Muscle of leg (tissue), 3 donors: ENCODE measurements at regions not wholly inside any gene's neighbourhood (a gene's known extent, or its start where the extent isn't known, plus 50 kb on each side); places are given as distances from the start of the nearest gene placed in this dataset.

Experiments used
- DNase-seq: peaks from one replicate; pipeline ENCODE4 v3.0.0; 2013
- H3K27ac ChIP-seq: one replicate; pipeline ENCODE4 v1.5.1; 2013; ENCODE audit warnings: mild to moderate bottlenecking, low read length, control low read depth
- H3K27me3 ChIP-seq: one replicate; pipeline ENCODE4 v1.6.1; 2013; ENCODE audit warnings: low read length; ENCODE audit not compliant: control insufficient read depth, insufficient read depth
- H3K36me3 ChIP-seq: one replicate; pipeline ENCODE4 v1.6.1; 2013; ENCODE audit warnings: low read length; ENCODE audit not compliant: control insufficient read depth, insufficient read depth
- H3K4me1 ChIP-seq: one replicate; pipeline ENCODE4 v1.6.1; 2013; ENCODE audit warnings: low read length; ENCODE audit not compliant: control insufficient read depth, insufficient read depth
- H3K4me3 ChIP-seq: one replicate; pipeline ENCODE4 v1.5.1; 2013; ENCODE audit warnings: low read length, control low read depth
- H3K9me3 ChIP-seq: replicated peaks from 2 replicates; pipeline ENCODE4 v1.6.1; 2013; ENCODE audit warnings: low read depth, low read length; ENCODE audit not compliant: control insufficient read depth
- WGBS: methylation state at CpG from one replicate; pipeline ENCODE4 v1.1.5; 2013; ENCODE audit warnings: missing lambda C conversion rate; ENCODE audit not compliant: insufficient coverage; 5-methylcytosine and 5-hydroxymethylcytosine counted together

- peak; percentile 84 for DNase-seq
- no CpG with 5 or more reads among the region's 8 CpGs for WGBS
- Histone ChIP-seq H3K4me1 (no peaks in the 10 kb centered on the region), H3K36me3 (no peaks in the 10 kb centered on the region), H3K4me3 (no peak overlapping the region), H3K27ac (no peak overlapping the region), H3K27me3 (no peaks in the 10 kb centered on the region), H3K9me3 (no peaks in the 10 kb centered on the region)
These were observed 197.6 kb upstream of the SASH1 start for GRCh38 chr6:148144917-148145521.

DNA sequence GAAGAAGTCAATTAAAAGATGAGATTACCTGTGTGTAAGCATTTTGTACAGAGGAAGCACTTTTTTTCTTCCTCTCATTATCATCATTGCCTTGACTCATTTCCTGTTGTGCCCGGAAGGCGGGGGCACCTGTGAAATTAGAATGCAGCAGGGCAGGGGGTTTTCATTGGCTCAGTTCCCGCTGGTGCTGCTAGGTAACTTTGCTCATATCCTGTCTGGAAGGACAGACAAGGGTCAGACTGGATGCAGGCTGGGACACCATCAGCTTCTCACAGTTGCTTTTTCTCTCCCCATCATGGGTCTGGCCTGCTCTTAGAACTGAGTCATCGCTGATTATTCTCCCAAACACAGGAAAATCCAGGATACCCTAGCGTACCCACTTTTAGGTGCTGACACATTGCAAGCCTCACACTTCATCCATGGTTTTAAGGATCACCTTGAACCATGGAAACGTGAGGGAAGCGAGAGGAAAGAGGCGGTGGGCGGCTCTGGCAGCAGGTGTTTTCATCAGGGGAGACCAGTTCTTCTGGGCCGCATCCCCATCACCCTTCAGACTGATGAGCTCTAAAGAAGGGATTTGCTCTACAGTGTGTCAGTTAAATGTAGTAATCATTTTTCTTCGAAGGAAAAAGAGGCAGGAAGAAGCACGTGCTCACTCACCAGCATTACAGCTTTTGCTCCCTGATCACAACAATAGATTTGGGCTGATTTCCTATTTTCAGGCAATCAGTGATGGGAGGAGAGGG lies 195.7 kb upstream of the SASH1 start:
- no peak overlapping the region for H3K4me3 ChIP-seq
- 47% methylated on average over 3 of the region's 12 CpGs for WGBS
- H3K36me3 ChIP-seq = no peaks in the 10 kb centered on the region
- H3K27me3 ChIP-seq = no peaks in the 10 kb centered on the region
- H3K9me3 ChIP-seq = no peaks in the 10 kb centered on the region
- DNase-seq = no peak
- no peak overlapping the region for H3K27ac ChIP-seq
- H3K4me1 ChIP-seq = no peaks in the 10 kb centered on the region

DNA sequence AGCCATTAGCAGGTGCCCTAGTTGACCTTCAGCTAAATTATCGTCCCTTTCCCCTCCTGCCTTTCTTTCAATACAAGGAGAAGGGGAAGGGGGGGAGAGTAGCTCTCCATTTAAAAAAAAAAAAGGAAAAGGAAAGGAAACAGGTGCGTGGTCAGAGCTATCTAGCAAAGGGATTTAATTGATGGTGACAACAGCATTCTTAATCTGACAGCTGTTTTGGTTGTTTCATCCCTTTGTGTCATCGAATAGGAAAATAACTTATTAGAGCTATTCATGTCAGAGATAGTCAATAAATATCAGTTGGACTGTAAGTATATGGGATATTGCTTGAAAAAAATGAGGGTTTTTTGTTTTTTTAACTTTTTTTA lies 195.2 kb upstream of the SASH1 start:
- WGBS = 60% methylated on average over 1 of the region's 3 CpGs
- H3K27ac ChIP-seq = no peak overlapping the region
- DNase-seq = no peak
- no peaks in the 10 kb centered on the region for H3K27me3 ChIP-seq
- no peak overlapping the region for H3K4me3 ChIP-seq
- no peaks in the 10 kb centered on the region for H3K4me1 ChIP-seq
- H3K9me3 ChIP-seq = no peaks in the 10 kb centered on the region
- H3K36me3 ChIP-seq = no peaks in the 10 kb centered on the region

- no peaks in the 10 kb centered on the region for H3K9me3 ChIP-seq
- H3K27ac ChIP-seq = no peak overlapping the region
- H3K36me3 ChIP-seq = no peaks in the 10 kb centered on the region
- no peak overlapping the region for H3K4me3 ChIP-seq
- no peaks in the 10 kb centered on the region for H3K27me3 ChIP-seq
- no peaks in the 10 kb centered on the region for H3K4me1 ChIP-seq
- 92% methylated on average over 6 of the region's 6 CpGs for WGBS
- DNase-seq = no peak
These were observed 190.6 kb upstream of the SASH1 start for GRCh38 chr6:148151896-148152643.

- H3K27me3 ChIP-seq = no peaks in the 10 kb centered on the region
- H3K4me1 ChIP-seq = no peaks in the 10 kb centered on the region
- no peak for DNase-seq
- no peak overlapping the region for H3K4me3 ChIP-seq
- no peaks in the 10 kb centered on the region for H3K36me3 ChIP-seq
- H3K27ac ChIP-seq = no peak overlapping the region
- H3K9me3 ChIP-seq = no peaks in the 10 kb centered on the region
These were observed 188.0 kb upstream of the SASH1 start for GRCh38 chr6:148154668-148155067.

DNA sequence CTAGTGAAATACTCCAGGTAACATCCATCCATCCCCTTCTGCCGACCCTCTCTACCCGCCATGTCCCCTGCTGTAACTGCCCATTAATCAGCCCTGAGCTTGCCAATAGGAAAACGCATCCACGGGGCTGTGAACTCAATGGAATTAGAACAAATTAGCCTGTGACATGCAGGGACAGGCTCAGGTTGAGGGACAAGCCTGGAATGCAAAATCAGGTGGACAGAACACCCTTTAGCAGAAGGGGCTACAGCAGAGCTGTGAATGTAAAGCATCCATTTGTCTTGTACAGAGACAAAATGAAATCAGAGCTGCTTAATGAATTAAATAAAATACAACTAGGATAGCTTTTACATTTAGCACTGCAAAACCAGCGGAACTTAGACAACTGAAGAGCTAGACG lies 187.3 kb upstream of the SASH1 start:
- no peak overlapping the region for H3K27ac ChIP-seq
- WGBS = 61% methylated on average over 4 of the region's 6 CpGs
- no peaks in the 10 kb centered on the region for H3K4me1 ChIP-seq
- H3K9me3 ChIP-seq = no peaks in the 10 kb centered on the region
- no peaks in the 10 kb centered on the region for H3K36me3 ChIP-seq
- no peak overlapping the region for H3K4me3 ChIP-seq
- no peak for DNase-seq
- no peaks in the 10 kb centered on the region for H3K27me3 ChIP-seq

GRCh38 chr6:148157841-148158240 lies 184.8 kb upstream of the SASH1 start:
- Histone ChIP-seq H3K9me3 (no peaks in the 10 kb centered on the region), H3K4me3 (no peak overlapping the region), H3K4me1 (no peaks in the 10 kb centered on the region), H3K36me3 (no peaks in the 10 kb centered on the region), H3K27ac (no peak overlapping the region), H3K27me3 (no peaks in the 10 kb centered on the region)
- DNase-seq = no peak
- 72% methylated on average over 4 of the region's 4 CpGs for WGBS

DNA sequence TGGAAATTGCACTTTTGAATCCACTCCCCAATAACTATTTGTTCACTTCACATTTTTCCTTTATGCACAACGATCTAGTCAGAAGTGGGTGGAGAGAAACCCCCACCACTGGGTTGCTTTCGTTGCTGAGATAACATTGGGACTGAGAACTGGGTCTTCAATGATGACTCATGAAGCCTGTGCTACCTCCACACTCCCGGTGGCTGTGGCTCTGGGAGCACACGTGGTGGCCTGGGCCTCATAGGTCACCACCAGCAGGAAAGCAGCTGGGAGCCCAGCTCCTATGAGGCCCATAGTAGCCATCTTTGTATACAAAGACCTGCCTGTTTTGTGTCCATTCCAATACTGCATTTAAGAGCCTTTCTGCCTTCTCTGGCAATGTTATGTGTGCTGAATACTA lies 178.0 kb upstream of the SASH1 start:
- Histone ChIP-seq H3K4me3 (no peak overlapping the region), H3K27ac (no peak overlapping the region), H3K9me3 (no peaks in the 10 kb centered on the region), H3K4me1 (no peaks in the 10 kb centered on the region), H3K27me3 (no peaks in the 10 kb centered on the region), H3K36me3 (no peaks in the 10 kb centered on the region)
- WGBS = 62% methylated on average over 3 of the region's 4 CpGs
- DNase-seq = no peak

- Histone ChIP-seq H3K4me1 (no peaks in the 10 kb centered on the region), H3K9me3 (no peaks in the 10 kb centered on the region), H3K4me3 (no peak overlapping the region), H3K27ac (no peak overlapping the region), H3K36me3 (no peaks in the 10 kb centered on the region), H3K27me3 (no peaks in the 10 kb centered on the region)
- WGBS = 0% methylated on average over 1 of the region's 6 CpGs
- DNase-seq = peak; percentile 77
These were observed 176.2 kb upstream of the SASH1 start for GRCh38 chr6:148166339-148166968.

GRCh38 chr6:148169706-148170105 lies 172.9 kb upstream of the SASH1 start:
- no peak overlapping the region for H3K4me3 ChIP-seq
- no peak overlapping the region for H3K27ac ChIP-seq
- 76% methylated on average over 4 of the region's 8 CpGs for WGBS

More at GRCh38 chr6:148169706-148170105, 172.9 kb upstream of the SASH1 start:
- Histone ChIP-seq H3K9me3 (no peaks in the 10 kb centered on the region), H3K27me3 (no peaks in the 10 kb centered on the region), H3K4me1 (no peaks in the 10 kb centered on the region), H3K36me3 (no peaks in the 10 kb centered on the region)
- no peak for DNase-seq
